NCI-H2196 (cell line): ENCODE measurements at regions not wholly inside any gene's neighbourhood (a gene's known extent, or its start where the extent isn't known, plus 50 kb on each side); places are given as distances from the start of the nearest gene placed in this dataset.

Source experiments
- DNase-seq: peaks from one replicate; lab custom pipeline; 2025; ENCODE audit not compliant: unreplicated experiment; lab: John Stamatoyannopoulos, UW

DNA sequence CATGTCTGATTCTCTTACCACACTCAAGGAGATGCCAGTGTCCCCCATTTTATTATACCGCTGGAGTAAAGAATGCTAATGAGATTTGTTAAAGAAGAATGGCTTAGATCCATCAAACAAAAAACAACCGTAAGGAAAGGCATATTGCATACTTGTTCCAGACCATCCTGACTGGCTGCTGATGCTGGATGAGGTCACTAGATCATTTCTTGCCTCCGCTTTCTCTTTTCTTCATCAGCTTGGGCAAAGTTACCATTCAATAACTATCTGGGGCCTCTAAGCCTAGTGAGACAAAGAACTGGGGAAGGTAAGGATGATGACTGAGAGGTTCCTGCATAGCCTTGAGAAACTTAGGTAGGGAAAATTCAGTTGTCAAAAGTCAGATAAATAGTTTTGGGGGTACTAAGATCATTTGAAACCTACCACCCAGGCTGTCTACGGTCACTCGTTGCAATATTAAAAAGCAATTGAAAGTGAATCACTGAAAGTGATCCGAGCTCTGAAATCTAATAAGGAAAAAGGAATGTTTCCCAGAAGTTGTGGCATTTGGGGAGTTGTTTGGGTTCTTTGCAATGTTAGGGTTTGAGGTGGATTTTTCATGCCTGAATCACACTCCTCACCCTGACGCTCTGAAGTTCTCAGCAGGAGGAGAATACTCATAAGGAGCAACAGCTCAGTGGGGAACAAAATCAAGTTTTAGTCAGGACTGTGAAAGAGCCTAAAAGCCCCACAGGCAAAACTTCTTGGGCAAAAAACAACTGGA lies 176.8 kb downstream of the HHIPL2 start:
- DNase-seq: no peak

- DNase-seq: no peak
These were observed 177.6 kb downstream of the HHIPL2 start for GRCh38 chr1:222370081-222370912.

DNA sequence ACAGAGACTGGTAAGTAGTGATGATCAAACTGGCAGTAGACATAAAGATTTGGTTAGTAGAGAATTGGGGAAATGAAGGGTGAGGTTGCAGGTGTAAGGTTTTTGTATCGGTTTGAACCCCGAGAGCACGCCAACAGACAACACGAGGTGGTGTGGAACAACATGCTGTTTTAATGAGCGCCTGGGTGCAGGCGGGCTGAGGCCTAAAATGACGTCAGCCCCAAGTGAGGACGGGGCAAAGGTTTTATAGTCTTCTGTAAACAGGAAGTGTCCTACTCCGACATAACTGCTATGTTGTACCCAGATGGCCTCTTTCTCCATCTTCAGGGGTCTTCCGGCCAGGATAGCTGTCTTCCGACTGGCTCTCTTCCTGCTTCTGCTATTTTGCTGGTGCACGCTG lies 178.8 kb downstream of the HHIPL2 start:
- DNase-seq: no peak

DNA sequence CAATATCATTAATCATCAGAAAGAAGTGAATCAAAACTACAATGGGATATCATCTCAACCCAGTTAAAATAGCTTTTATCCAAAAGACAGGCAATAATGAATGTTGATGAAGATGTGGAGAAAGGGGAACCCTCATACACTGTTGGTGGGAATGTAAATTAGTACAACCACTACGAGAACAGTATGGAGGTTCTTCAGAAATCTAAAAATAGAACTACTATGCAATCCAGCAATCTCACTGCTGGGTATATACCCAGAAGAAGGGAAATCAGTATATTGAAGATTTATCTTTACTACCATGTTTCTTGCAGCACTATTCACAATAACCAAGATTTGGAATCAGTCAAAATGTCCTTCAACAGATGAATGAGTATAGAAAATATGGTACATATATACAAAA lies 189.8 kb downstream of the HHIPL2 start:
- DNase-seq: no peak

DNA sequence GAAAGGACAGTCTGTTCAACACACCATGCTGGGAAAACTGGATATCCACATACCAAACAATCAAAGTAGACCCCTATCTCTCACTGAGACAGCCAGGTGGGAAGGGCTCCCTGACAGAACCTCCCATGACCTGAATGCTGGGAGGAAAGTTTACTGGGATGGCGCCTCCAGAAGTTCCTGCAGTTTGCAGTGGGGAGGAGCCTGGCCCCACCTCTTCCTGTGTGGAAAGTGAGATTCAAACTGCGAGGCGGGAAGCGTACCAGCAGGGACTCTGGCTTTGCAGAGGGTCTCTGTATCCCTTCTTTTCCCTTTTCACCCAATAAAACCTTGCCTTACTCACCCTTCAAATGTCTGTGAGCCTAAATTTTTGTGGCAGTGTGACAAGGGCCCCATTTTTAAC lies 190.7 kb downstream of the HHIPL2 start:
- DNase-seq: no peak

DNA sequence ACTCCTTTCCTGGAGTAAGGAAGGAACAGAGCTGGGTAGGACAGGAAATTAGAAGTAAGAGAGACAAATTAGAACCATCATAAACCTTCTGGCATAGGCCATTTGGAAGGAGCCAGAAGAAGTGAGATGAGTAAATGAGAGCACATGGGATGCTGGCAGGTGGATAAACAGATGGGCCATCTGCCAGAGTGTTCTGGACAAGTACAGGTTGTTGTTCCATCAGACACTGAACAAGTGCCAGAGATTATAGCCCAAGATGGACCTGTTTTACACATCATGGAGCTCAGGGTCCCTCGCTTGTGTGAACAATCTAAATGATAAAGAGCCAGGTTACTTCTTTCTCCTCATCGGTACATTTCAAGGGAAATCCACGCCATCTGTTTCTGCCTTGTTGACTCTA lies 200.3 kb downstream of the HHIPL2 start:
- no peak for DNase-seq

- DNase-seq: no peak
These were observed 200.9 kb downstream of the HHIPL2 start for GRCh38 chr1:222346955-222347354.

DNA sequence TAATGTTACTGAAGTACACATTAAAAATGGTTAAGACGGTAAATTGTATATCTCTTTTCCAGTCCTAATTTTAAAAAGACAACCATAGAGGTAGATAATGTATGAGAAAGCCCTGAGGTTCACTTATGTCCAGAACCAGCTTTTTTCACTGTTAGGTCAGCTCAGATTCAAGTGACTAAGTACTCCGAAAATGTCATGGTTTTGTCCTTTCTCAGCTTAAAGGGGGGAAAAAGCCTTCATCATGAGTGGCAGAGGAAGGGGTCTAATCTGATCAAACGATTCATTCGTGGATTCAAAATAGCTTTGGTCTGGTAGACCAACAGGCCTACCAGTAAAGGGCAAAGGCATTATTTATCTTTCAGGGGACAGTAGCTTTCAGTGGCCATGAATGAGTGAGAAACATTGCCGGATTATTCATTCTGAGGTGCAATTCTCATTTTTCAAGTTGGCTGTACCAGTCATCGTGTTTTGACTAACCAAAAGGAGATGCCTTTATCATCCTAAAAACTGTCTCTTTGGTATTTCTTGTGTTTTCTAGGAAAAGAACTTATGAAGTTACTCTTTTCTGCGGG lies 208.4 kb downstream of the HHIPL2 start:
- DNase-seq: no peak

GRCh38 chr1:222335586-222335985 lies 212.3 kb downstream of the HHIPL2 start:
- no peak for DNase-seq

GRCh38 chr1:222334026-222334680 lies 213.8 kb downstream of the HHIPL2 start:
- DNase-seq: no peak

GRCh38 chr1:222331765-222332164 lies 216.1 kb downstream of the HHIPL2 start:
- DNase-seq: no peak

DNA sequence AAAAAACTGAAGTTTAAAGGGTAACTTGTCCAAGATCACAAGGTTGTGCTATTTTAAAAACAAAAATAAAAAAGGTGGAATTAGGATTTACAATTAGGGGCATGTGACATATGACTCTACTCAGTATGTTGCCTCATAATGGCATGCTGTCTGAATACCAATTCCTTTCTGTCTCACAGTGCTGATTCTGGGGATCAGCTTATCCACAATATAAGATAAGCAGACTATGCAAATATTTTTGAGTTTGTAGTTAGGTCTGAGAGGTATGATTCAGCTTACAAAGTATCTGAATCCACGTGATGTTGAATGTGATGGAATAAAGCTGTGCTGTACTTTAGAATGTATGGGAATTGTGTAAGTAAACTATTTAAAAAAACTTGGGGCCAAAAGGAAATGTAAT lies 216.6 kb downstream of the HHIPL2 start:
- DNase-seq: no peak

DNA sequence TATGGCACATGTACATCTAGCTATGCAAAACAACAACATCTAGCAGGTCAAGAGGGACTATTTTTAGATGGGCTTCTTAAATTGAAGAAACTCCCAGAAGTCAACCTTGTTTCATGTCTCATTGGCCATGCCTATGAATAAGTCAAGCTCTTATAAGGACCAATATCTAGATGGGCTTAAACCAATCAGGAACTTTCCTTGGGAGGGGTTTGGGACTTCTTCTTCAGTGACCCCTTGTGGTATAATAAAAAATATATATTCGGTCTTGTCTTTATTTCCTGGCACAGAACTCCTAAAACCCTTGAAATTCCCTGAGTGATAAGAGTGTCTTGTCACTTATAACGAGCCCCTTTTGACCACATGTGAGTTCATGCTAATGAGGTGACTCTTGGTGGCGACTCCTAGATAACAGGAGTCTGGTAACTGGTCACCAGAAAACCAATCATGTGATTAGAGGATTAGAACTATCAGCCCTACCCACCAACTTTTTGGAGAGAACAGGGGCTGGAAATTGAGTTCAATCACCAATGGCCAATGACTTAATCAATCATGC lies 218.3 kb downstream of the HHIPL2 start:
- DNase-seq: no peak

- DNase-seq: no peak
These were observed 221.2 kb downstream of the HHIPL2 start for GRCh38 chr1:222326710-222327036.

DNA sequence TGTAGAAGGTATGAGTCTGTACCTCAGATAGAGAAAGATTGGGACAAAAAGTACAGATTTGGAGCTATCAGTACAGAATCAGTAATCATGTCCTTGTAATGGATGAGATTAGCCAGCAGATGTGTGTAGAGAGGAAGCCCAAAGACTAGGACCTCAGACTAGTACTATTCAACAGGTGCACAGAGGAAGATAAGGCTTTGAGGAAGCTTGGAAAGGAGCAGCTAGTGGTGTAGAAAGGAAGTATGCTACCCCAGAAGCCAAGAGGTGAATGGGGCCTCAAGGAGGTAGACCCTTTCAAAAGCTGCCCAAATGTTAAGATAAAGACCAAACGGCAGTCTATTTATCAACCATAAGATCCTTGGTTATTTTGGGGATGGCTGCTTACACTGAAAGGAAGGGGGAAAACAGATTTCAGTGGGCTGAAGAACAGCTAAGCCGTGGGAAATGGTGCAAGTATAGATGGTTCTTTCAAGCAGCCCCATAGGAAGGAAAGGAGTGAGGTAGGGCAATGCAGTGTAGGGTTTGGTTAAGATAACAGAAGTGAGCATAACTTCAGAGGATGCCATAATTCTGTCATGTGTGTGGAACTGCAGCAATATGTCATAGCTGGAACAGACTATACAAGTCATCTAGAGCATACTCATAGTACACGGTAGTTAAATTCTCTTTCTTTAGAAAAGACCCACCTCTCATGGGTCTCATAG lies 221.7 kb downstream of the HHIPL2 start:
- no peak for DNase-seq

DNA sequence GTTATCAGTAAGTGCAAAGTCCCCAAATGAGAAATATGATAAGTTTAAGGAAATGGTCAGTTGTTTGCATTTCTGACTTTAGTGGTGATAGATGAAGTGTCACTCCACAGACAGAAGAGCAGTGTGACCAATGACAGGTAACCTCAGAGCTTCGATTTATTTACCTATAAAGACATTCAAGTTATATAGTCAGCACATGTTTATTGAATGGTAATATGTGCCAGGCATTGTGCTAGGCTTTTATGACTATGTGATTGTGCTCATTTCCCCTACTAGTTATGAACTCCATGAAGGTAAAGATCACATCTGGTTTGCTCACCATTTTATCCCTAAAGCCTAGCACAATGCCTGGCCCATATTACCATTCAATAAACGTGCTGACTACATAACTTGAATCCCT lies 222.4 kb downstream of the HHIPL2 start:
- DNase-seq: no peak

DNA sequence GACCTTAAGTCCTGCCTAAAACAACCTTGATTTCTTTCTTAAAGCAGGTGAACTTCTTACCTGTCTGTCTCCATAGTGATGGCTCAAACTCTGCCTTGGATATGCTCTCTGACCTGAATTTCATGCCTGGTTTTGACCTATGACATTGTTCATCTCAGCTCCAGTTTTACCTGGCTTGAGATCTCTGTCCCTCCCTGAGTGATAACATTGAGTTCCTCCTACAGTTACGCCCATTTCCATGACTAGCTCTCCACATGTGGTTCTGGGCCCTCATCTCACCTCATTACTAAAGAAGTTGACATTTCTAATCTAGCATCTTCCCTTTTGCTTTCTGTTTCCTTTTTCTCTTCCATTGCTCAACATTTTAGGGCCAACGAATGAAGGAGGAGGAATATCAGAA lies 233.1 kb downstream of the HHIPL2 start:
- DNase-seq: no peak

DNA sequence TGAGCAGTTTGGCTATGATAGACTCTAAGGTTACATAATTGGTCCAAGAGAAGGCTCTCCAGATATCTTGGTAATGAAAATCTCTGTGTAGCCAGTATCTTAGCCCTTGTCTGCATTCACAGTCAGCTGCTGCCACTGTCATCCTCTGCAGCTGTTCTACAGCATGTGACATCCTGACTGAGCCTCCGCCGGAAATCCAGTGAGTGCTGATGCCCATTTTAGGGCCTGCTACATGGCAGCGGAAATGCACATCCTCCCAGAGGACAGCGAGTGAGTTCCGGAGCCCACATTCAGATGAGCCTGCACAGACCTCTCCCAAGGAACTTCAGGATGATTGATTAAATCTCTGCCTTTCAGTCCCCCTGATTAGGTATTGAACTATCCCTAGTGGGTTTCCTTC lies 237.1 kb downstream of the HHIPL2 start:
- no peak for DNase-seq

DNA sequence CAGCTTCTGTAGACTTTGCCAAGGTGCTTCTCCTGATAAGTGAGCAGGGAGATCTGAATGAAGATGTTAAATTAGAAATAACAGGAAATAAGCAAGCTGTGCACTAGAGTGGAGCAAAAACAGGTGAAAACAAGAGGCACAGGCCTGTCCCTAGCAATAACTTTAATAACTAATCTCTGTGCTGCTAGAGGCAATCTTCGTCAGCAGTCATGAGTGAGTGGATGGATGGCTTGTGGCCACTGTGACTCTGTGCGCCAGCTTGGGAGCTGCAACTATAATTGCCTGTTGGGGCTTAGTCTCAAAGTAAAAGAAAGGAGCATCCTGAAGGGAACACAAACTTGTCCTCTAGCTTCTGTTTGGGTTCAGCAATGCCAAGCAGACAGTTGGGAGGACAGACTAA lies 240.3 kb downstream of the HHIPL2 start:
- no peak for DNase-seq

DNA sequence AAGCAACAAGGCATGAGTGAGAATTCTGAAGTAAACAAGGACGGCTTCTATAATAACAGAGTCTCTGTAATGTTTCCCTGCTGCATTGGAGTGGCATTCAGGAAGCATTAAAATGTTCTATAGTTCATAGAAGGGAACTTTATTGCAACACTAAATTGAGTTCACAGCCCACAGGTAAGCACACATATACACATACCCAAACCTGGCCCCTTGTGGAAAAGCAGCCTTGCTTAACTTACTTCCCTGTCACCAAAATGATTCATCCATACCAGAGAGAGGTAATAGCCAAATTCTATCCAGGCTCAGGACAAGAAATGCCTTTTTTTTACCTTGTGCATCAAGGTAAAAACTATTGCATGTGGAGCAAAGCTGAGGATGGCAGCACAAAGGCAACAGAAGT lies 241.4 kb downstream of the HHIPL2 start:
- DNase-seq: no peak

GRCh38 chr1:222306011-222306410 lies 241.9 kb downstream of the HHIPL2 start:
- DNase-seq: no peak
